ENCODE measurements at regions not wholly inside any gene's neighbourhood (a gene's known extent, or its start where the extent isn't known, plus 50 kb on each side); places are given as distances from the start of the nearest gene placed in this dataset.

- TF ChIP-seq, protein P1, sequence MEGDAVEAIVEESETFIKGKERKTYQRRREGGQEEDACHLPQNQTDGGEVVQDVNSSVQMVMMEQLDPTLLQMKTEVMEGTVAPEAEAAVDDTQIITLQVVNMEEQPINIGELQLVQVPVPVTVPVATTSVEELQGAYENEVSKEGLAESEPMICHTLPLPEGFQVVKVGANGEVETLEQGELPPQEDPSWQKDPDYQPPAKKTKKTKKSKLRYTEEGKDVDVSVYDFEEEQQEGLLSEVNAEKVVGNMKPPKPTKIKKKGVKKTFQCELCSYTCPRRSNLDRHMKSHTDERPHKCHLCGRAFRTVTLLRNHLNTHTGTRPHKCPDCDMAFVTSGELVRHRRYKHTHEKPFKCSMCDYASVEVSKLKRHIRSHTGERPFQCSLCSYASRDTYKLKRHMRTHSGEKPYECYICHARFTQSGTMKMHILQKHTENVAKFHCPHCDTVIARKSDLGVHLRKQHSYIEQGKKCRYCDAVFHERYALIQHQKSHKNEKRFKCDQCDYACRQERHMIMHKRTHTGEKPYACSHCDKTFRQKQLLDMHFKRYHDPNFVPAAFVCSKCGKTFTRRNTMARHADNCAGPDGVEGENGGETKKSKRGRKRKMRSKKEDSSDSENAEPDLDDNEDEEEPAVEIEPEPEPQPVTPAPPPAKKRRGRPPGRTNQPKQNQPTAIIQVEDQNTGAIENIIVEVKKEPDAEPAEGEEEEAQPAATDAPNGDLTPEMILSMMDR (IDR thresholded peaks at IDR 0.05) = no peak
- no peak for TF ChIP-seq POLR2A (IDR thresholded peaks at IDR 0.05)
- TF ChIP-seq POLR2AphosphoS5 (IDR thresholded peaks at IDR 0.05; ENCODE audit: insufficient read depth in 1 of 2, low read depth in 1 of 2) = no peak
These were observed 977.2 kb downstream of the AMY1C start for GRCh38 chr1:104726917-104727316.
